WTC11 (cell line): ENCODE measurements at regions not wholly inside any gene's neighbourhood (a gene's known extent, or its start where the extent isn't known, plus 50 kb on each side); places are given as distances from the start of the nearest gene placed in this dataset.

ENCODE experiments used
- ATAC-seq: fragments of 200-7000 bp; cut with Tn5 transposase; 2 replicates; pipeline ENCODE4 v1.10.0; 2021; ENCODE audit warnings: mild to moderate bottlenecking, moderate library complexity
- CTCF ChIA-PET: fragments of 300-600 bp; sonication (Branson Sonifier 250); formaldehyde crosslinking; loops from one replicate; lab custom pipeline; 2021; ENCODE audit warnings: antibody characterized with exemption; lab: Charles Lee
- POLR2A ChIA-PET: fragments of 350-600 bp; sonication (Branson Sonifier 250); formaldehyde crosslinking; loops from one replicate; lab custom pipeline; 2021; ENCODE audit warnings: antibody characterized with exemption; lab: Charles Lee
- DNase-seq: peaks from one replicate; pipeline ENCODE4 v3.0.0; 2021; ENCODE audit warnings: low spot score
- H3K27ac Mint-ChIP-seq: 2 replicates; pipeline ENCODE4 v1.8.0; 2021; ENCODE audit warnings: mixed read lengths
- H3K27me3 Mint-ChIP-seq: 2 replicates; pipeline ENCODE4 v1.8.0; 2021; ENCODE audit warnings: low read depth, mild to moderate bottlenecking, moderate library complexity, mixed read lengths
- H3K36me3 Mint-ChIP-seq: 2 replicates; pipeline ENCODE4 v1.8.0; 2021; ENCODE audit warnings: mixed read lengths
- H3K4me1 Mint-ChIP-seq: 2 replicates; pipeline ENCODE4 v1.8.0; 2022; ENCODE audit warnings: mixed read lengths
- H3K4me3 Mint-ChIP-seq: 2 replicates; pipeline ENCODE4 v1.8.0; 2021; ENCODE audit warnings: mild to moderate bottlenecking, moderate library complexity, mixed read lengths
- H3K9me3 Mint-ChIP-seq: 2 replicates; pipeline ENCODE4 v1.8.0; 2021; ENCODE audit warnings: mixed read lengths
- CREB1 ChIP-seq: sonication (generic); formaldehyde crosslinking; IDR thresholded peaks from 2 replicates; pipeline ENCODE4 v1.8.0; 2023; ENCODE audit warnings: mild to moderate bottlenecking, missing genetic modification reagents
- CREM ChIP-seq: sonication (generic); formaldehyde crosslinking; IDR thresholded peaks from 2 replicates; pipeline ENCODE4 v1.8.1; 2022; ENCODE audit warnings: mild to moderate bottlenecking, missing genetic modification reagents, moderate library complexity
- FOXP1 ChIP-seq: sonication (generic); formaldehyde crosslinking; IDR thresholded peaks from 2 replicates; pipeline ENCODE4 v1.8.0; 2022; ENCODE audit warnings: missing genetic modification reagents, mild to moderate bottlenecking, moderate library complexity, borderline replicate concordance
- GABPB1 ChIP-seq: sonication (generic); formaldehyde crosslinking; IDR thresholded peaks from 2 replicates; pipeline ENCODE4 v1.8.1; 2023; ENCODE audit warnings: mild to moderate bottlenecking, missing genetic modification reagents
- IRF2 ChIP-seq: sonication (generic); formaldehyde crosslinking; IDR thresholded peaks from 2 replicates; pipeline ENCODE4 v1.8.0; 2022; ENCODE audit warnings: low read depth, missing genetic modification reagents, borderline replicate concordance
- JUN ChIP-seq: sonication (generic); formaldehyde crosslinking; IDR thresholded peaks from 2 replicates; pipeline ENCODE4 v1.8.0; 2023; ENCODE audit warnings: mild to moderate bottlenecking, missing genetic modification reagents
- NR3C1 ChIP-seq: sonication (generic); formaldehyde crosslinking; conservative IDR thresholded peaks from 2 replicates; pipeline ENCODE4 v1.8.1; 2023; ENCODE audit warnings: low read depth, mild to moderate bottlenecking, missing genetic modification reagents
- OVOL2 ChIP-seq: fragments of 250-450 bp; sonication (Bioruptor Pico); IDR thresholded peaks from 2 replicates; pipeline ENCODE4 v1.9.0; 2021; ENCODE audit warnings: mild to moderate bottlenecking, borderline replicate concordance
- RORB ChIP-seq: fragments of 250-450 bp; sonication (Bioruptor Pico); IDR thresholded peaks from 2 replicates; pipeline ENCODE4 v1.9.0; 2021; ENCODE audit warnings: mild to moderate bottlenecking
- SMAD3 ChIP-seq: sonication (generic); formaldehyde crosslinking; IDR thresholded peaks from 2 replicates; pipeline ENCODE4 v1.8.0; 2022; ENCODE audit warnings: missing genetic modification reagents, mild to moderate bottlenecking, borderline replicate concordance
- TCF7 ChIP-seq: sonication (generic); formaldehyde crosslinking; IDR thresholded peaks from 2 replicates; pipeline ENCODE4 v1.8.0; 2022; ENCODE audit warnings: mild to moderate bottlenecking, low read depth, missing genetic modification reagents, moderate library complexity
- ZBTB21 ChIP-seq: sonication (generic); formaldehyde crosslinking; IDR thresholded peaks from 2 replicates; pipeline ENCODE4 v1.8.1; 2023; ENCODE audit warnings: mild to moderate bottlenecking, missing genetic modification reagents, borderline replicate concordance
- ZNF138 ChIP-seq: sonication (generic); formaldehyde crosslinking; conservative IDR thresholded peaks from 2 replicates; pipeline ENCODE4 v1.8.1; 2022; ENCODE audit warnings: mild to moderate bottlenecking, moderate library complexity, missing genetic modification reagents
- TF ChIP-seq, protein P1 (sequence below): sonication (generic); formaldehyde crosslinking; IDR thresholded peaks from 2 replicates; pipeline ENCODE4 v1.8.0; 2023; ENCODE audit warnings: mild to moderate bottlenecking, missing genetic modification reagents
- TF ChIP-seq, protein P2 (sequence below): sonication (generic); formaldehyde crosslinking; IDR thresholded peaks from 2 replicates; pipeline ENCODE4 v1.8.1; 2023; ENCODE audit warnings: mild to moderate bottlenecking, missing genetic modification reagents, moderate library complexity
- TF ChIP-seq, protein P3 (sequence below): sonication (generic); formaldehyde crosslinking; IDR thresholded peaks from 2 replicates; pipeline ENCODE4 v1.8.1; 2022; ENCODE audit warnings: mild to moderate bottlenecking, missing genetic modification reagents, moderate library complexity, borderline replicate concordance
- TF ChIP-seq, protein P4 (sequence below): sonication (generic); formaldehyde crosslinking; IDR thresholded peaks from 2 replicates; pipeline ENCODE4 v1.8.0; 2022; ENCODE audit warnings: mild to moderate bottlenecking, missing genetic modification reagents
- TF ChIP-seq, protein P5 (sequence below): fragments of 250-450 bp; sonication (Bioruptor Pico); IDR thresholded peaks from 2 replicates; pipeline ENCODE4 v1.9.0; 2021; ENCODE audit warnings: mild to moderate bottlenecking

DNA sequence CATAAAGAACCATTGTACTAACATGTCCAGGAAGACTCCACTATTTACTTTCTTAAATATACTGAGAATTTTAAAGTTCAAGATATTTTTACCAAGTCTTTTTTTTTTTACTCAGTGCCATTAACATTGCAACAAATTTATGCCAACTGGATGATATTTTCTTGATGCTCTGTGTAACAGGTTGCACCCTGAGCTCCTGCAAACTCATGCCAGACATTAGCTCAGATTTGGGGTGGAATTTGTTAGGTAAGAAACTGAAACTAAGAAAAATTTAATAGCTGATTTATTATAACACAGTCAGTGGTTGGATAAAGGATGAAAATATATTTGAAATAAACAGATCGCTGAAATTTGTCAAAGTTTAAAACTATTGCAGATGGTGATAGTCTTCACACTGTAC lies 228.6 kb upstream of the SPHKAP start (continued):
- TF ChIP-seq, protein P1, sequence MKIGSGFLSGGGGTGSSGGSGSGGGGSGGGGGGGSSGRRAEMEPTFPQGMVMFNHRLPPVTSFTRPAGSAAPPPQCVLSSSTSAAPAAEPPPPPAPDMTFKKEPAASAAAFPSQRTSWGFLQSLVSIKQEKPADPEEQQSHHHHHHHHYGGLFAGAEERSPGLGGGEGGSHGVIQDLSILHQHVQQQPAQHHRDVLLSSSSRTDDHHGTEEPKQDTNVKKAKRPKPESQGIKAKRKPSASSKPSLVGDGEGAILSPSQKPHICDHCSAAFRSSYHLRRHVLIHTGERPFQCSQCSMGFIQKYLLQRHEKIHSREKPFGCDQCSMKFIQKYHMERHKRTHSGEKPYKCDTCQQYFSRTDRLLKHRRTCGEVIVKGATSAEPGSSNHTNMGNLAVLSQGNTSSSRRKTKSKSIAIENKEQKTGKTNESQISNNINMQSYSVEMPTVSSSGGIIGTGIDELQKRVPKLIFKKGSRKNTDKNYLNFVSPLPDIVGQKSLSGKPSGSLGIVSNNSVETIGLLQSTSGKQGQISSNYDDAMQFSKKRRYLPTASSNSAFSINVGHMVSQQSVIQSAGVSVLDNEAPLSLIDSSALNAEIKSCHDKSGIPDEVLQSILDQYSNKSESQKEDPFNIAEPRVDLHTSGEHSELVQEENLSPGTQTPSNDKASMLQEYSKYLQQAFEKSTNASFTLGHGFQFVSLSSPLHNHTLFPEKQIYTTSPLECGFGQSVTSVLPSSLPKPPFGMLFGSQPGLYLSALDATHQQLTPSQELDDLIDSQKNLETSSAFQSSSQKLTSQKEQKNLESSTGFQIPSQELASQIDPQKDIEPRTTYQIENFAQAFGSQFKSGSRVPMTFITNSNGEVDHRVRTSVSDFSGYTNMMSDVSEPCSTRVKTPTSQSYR, result no peak
- TF ChIP-seq SMAD3 (CRISPR knock-in tag), result no peak
- TF ChIP-seq, protein P2, sequence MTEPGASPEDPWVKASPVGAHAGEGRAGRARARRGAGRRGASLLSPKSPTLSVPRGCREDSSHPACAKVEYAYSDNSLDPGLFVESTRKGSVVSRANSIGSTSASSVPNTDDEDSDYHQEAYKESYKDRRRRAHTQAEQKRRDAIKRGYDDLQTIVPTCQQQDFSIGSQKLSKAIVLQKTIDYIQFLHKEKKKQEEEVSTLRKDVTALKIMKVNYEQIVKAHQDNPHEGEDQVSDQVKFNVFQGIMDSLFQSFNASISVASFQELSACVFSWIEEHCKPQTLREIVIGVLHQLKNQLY (CRISPR knock-in tag), result no peak
- no peak for TF ChIP-seq ZBTB21
- TF ChIP-seq OVOL2 (CRISPR knock-in tag), result no peak
- no peak for TF ChIP-seq RORB (CRISPR knock-in tag)
- no peak for TF ChIP-seq IRF2 (CRISPR knock-in tag)
- no peak for TF ChIP-seq TCF7
- TF ChIP-seq CREB1 (CRISPR knock-in tag), result no peak
- TF ChIP-seq, protein P3, sequence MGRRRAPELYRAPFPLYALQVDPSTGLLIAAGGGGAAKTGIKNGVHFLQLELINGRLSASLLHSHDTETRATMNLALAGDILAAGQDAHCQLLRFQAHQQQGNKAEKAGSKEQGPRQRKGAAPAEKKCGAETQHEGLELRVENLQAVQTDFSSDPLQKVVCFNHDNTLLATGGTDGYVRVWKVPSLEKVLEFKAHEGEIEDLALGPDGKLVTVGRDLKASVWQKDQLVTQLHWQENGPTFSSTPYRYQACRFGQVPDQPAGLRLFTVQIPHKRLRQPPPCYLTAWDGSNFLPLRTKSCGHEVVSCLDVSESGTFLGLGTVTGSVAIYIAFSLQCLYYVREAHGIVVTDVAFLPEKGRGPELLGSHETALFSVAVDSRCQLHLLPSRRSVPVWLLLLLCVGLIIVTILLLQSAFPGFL, result no peak
- no peak for TF ChIP-seq CREM (CRISPR knock-in tag)
- no peak for TF ChIP-seq NR3C1 (CRISPR knock-in tag)
- TF ChIP-seq GABPB1 (CRISPR knock-in tag), result no peak
- no peak for TF ChIP-seq JUN (CRISPR knock-in tag)

DNA sequence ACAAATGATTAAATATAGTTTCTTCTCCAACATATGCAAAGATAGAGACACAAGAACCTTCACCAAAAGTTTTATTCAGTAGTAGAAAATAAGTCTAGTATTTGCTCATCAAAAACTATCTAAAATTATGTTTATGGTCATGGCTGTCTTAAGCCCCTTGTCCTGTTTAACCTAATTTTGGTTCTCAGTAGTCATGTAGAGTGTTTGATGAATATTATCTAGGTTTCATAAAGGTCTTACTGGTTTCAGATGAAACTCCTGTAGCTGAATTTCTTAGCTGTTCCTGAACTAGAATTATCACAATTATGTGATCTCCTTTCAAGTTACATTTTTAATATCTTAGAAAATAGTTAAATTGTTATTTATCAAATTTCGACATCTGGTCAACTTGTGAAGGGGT lies 228.0 kb upstream of the SPHKAP start:
- no peaks in the 10 kb centered on the region for H3K27me3 Mint-ChIP-seq
- POLR2A ChIA-PET, result no interaction called here
- no peak for DNase-seq
- H3K4me3 Mint-ChIP-seq, result no peak overlapping the region
- H3K27ac Mint-ChIP-seq, result no peak overlapping the region
- CTCF ChIA-PET, result no interaction called here
- no peaks in the 10 kb centered on the region for H3K36me3 Mint-ChIP-seq
- H3K9me3 Mint-ChIP-seq, result no peaks in the 10 kb centered on the region; the same call in 1 of the 2 replicates
- no peaks in the 10 kb centered on the region for H3K4me1 Mint-ChIP-seq
- ATAC-seq, result no peak
- TF ChIP-seq, protein P4, sequence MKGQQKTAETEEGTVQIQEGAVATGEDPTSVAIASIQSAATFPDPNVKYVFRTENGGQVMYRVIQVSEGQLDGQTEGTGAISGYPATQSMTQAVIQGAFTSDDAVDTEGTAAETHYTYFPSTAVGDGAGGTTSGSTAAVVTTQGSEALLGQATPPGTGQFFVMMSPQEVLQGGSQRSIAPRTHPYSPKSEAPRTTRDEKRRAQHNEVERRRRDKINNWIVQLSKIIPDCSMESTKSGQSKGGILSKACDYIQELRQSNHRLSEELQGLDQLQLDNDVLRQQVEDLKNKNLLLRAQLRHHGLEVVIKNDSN (CRISPR knock-in tag), result no peak
- no peak for TF ChIP-seq NR3C1 (CRISPR knock-in tag)
- TF ChIP-seq FOXP1, result no peak
- TF ChIP-seq, protein P5, sequence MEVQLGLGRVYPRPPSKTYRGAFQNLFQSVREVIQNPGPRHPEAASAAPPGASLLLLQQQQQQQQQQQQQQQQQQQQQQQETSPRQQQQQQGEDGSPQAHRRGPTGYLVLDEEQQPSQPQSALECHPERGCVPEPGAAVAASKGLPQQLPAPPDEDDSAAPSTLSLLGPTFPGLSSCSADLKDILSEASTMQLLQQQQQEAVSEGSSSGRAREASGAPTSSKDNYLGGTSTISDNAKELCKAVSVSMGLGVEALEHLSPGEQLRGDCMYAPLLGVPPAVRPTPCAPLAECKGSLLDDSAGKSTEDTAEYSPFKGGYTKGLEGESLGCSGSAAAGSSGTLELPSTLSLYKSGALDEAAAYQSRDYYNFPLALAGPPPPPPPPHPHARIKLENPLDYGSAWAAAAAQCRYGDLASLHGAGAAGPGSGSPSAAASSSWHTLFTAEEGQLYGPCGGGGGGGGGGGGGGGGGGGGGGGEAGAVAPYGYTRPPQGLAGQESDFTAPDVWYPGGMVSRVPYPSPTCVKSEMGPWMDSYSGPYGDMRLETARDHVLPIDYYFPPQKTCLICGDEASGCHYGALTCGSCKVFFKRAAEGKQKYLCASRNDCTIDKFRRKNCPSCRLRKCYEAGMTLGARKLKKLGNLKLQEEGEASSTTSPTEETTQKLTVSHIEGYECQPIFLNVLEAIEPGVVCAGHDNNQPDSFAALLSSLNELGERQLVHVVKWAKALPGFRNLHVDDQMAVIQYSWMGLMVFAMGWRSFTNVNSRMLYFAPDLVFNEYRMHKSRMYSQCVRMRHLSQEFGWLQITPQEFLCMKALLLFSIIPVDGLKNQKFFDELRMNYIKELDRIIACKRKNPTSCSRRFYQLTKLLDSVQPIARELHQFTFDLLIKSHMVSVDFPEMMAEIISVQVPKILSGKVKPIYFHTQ, result no peak
- TF ChIP-seq ZNF138 (CRISPR knock-in tag), result no peak
